ENCODE measurements at regions not wholly inside any gene's neighbourhood (a gene's known extent, or its start where the extent isn't known, plus 50 kb on each side); places are given as distances from the start of the nearest gene placed in this dataset.

DNA sequence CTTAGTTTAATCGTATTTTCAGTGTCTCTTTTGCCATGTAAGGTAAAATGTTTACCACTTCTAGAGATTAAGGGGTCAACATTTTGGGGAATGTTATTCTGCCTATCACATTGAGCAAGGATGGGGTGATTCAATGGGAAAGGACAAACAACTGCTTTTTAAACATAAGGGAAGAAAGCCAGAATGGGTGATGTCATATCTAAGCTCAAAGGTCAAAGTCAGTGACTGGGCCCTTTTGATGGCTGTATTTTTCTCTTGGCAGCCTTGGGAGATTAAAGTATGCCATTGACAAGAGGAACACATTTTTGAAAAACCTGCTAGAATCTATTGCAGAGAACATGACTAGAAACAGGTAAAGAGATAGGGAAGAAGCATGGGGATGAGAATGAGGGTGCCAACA, 477.3 kb upstream of the IRAK1BP1 start:
- Mint-ChIP-seq H3K9me3 (peaks cover 26% of the 10 kb centered on the region), H3K27me3 (ENCODE audit: low read depth, poor library complexity) (no peaks in the 10 kb centered on the region), H3K4me3 (no peak overlapping the region), H3K4me1 (no peaks in the 10 kb centered on the region), H3K27ac (no peak overlapping the region), H3K36me3 (ENCODE audit: low read depth) (no peaks in the 10 kb centered on the region)
- no peak for TF ChIP-seq CTCF (IDR thresholded peaks at IDR 0.05)
- no peak for DNase-seq

- H3K27me3 Mint-ChIP-seq (ENCODE audit: low read depth, poor library complexity) = no peaks in the 10 kb centered on the region
- H3K36me3 Mint-ChIP-seq (ENCODE audit: low read depth) = no peaks in the 10 kb centered on the region
- no peak for DNase-seq
- no peak for TF ChIP-seq CTCF (IDR thresholded peaks at IDR 0.05)
- H3K4me1 Mint-ChIP-seq = no peaks in the 10 kb centered on the region
- no peak overlapping the region for H3K4me3 Mint-ChIP-seq
- no peak overlapping the region for H3K27ac Mint-ChIP-seq
- no peaks in the 10 kb centered on the region for H3K9me3 Mint-ChIP-seq
Observed at GRCh38 chr6:78397499-78397898, 469.9 kb upstream of the IRAK1BP1 start.

- Mint-ChIP-seq H3K36me3 (ENCODE audit: low read depth) (no peaks in the 10 kb centered on the region), H3K4me3 (no peak overlapping the region), H3K27ac (no peak overlapping the region)
Observed at GRCh38 chr6:78398292-78398691, 469.1 kb upstream of the IRAK1BP1 start.

GRCh38 chr6:78400076-78400475, 467.3 kb upstream of the IRAK1BP1 start:
- no peak for TF ChIP-seq CTCF (IDR thresholded peaks at IDR 0.05)
- H3K27me3 Mint-ChIP-seq (ENCODE audit: low read depth, poor library complexity) = no peaks in the 10 kb centered on the region
- no peak overlapping the region for H3K4me3 Mint-ChIP-seq
- H3K27ac Mint-ChIP-seq = no peak overlapping the region
- no peak for DNase-seq
- H3K4me1 Mint-ChIP-seq = no peaks in the 10 kb centered on the region
- H3K36me3 Mint-ChIP-seq (ENCODE audit: low read depth) = no peaks in the 10 kb centered on the region
- H3K9me3 Mint-ChIP-seq = no peaks in the 10 kb centered on the region

More at GRCh38 chr6:78398292-78398691, 469.1 kb upstream of the IRAK1BP1 start:
- no peak for DNase-seq
- Mint-ChIP-seq H3K4me1 (no peaks in the 10 kb centered on the region), H3K27me3 (ENCODE audit: low read depth, poor library complexity) (no peaks in the 10 kb centered on the region), H3K9me3 (no peaks in the 10 kb centered on the region)
- no peak for TF ChIP-seq CTCF (IDR thresholded peaks at IDR 0.05)

- no peaks in the 10 kb centered on the region for H3K27me3 Mint-ChIP-seq (ENCODE audit: low read depth, poor library complexity)
- no peak for DNase-seq
Observed at GRCh38 chr6:78427386-78427785, 440.0 kb upstream of the IRAK1BP1 start.

More at GRCh38 chr6:78427386-78427785, 440.0 kb upstream of the IRAK1BP1 start:
- no peak overlapping the region for H3K27ac Mint-ChIP-seq
- H3K4me1 Mint-ChIP-seq = no peaks in the 10 kb centered on the region
- peaks cover 5% of the 10 kb centered on the region for H3K9me3 Mint-ChIP-seq
- no peak overlapping the region for H3K4me3 Mint-ChIP-seq
- TF ChIP-seq CTCF (IDR thresholded peaks at IDR 0.05) = no peak
- no peaks in the 10 kb centered on the region for H3K36me3 Mint-ChIP-seq (ENCODE audit: low read depth)
